Uterus (tissue), 2 donors: ENCODE measurements at regions not wholly inside any gene's neighbourhood (a gene's known extent, or its start where the extent isn't known, plus 50 kb on each side); places are given as distances from the start of the nearest gene placed in this dataset.

Source experiments
- POLR2A ChIP-seq, 2 donors: fragments of 450-650 bp; IDR thresholded peaks; one replicate each; pipeline ENCODE4 v1.6.1; 2016; ENCODE audit warnings: antibody characterized with exemption in 2 of 2, mild to moderate bottlenecking in 1 of 2, moderate library complexity in 1 of 2
- TF ChIP-seq, protein P1 (sequence below), 4 experiments: fragments of 200-600 bp in 2 of 4; fragments of 450-650 bp in 2 of 4; sonication (generic) in 2 of 4; IDR thresholded peaks; one replicate each; pipeline ENCODE4 v1.5.1; 2016 to 2019; ENCODE audit warnings: antibody characterized with exemption in 4 of 4, mild to moderate bottlenecking in 2 of 4, moderate library complexity in 1 of 4

GRCh38 chr6:91013511-91013910 lies 426.6 kb upstream of the MAP3K7 start:
- TF ChIP-seq, protein P1, sequence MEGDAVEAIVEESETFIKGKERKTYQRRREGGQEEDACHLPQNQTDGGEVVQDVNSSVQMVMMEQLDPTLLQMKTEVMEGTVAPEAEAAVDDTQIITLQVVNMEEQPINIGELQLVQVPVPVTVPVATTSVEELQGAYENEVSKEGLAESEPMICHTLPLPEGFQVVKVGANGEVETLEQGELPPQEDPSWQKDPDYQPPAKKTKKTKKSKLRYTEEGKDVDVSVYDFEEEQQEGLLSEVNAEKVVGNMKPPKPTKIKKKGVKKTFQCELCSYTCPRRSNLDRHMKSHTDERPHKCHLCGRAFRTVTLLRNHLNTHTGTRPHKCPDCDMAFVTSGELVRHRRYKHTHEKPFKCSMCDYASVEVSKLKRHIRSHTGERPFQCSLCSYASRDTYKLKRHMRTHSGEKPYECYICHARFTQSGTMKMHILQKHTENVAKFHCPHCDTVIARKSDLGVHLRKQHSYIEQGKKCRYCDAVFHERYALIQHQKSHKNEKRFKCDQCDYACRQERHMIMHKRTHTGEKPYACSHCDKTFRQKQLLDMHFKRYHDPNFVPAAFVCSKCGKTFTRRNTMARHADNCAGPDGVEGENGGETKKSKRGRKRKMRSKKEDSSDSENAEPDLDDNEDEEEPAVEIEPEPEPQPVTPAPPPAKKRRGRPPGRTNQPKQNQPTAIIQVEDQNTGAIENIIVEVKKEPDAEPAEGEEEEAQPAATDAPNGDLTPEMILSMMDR (IDR thresholded peaks at IDR 0.05) = no peak
- no peak for TF ChIP-seq POLR2A (IDR thresholded peaks at IDR 0.05)
